IMR-90 (cell line): ENCODE measurements at regions not wholly inside any gene's neighbourhood (a gene's known extent, or its start where the extent isn't known, plus 50 kb on each side); places are given as distances from the start of the nearest gene placed in this dataset.

Source experiments
- ATAC-seq: fragments of 200-7000 bp; cut with Tn5 transposase; 2 replicates; pipeline ENCODE4 v1.9.1; 2020; ENCODE audit warnings: low read depth, mild to moderate bottlenecking, moderate library complexity
- BruUV-seq: library from RNA; stranded (reverse); fragments of 400-500 nt; replicated peaks from 2 replicates; lab custom pipeline; 2021; lab: Mats Ljungman, UMichigan
- CTCF ChIA-PET: fragments of 300-600 bp; formaldehyde crosslinking; extraction: SDS; loops from one replicate; lab custom pipeline; 2021; ENCODE audit warnings: antibody characterized with exemption; lab: Yijun Ruan, JAX
- POLR2A ChIA-PET: fragments of 300-600 bp; sonication (Branson Sonifier 250); formaldehyde crosslinking; loops from one replicate; lab custom pipeline; 2022; ENCODE audit warnings: antibody characterized with exemption; ENCODE audit not compliant: unreplicated experiment; lab: Charles Lee
- DNase-seq: peaks from one replicate; pipeline ENCODE4 v3.0.0; 2013
- H2AFZ ChIP-seq: replicated peaks from 2 replicates; pipeline ENCODE3; 2013; ENCODE audit warnings: low read length, mild to moderate bottlenecking; ENCODE audit not compliant: poor library complexity
- H2AK5ac ChIP-seq: 2 replicates; pipeline ENCODE4 v1.6.1; 2013; ENCODE audit warnings: low read depth, low read length, inconsistent platforms
- H2AK9ac ChIP-seq: replicated peaks from 2 replicates; pipeline ENCODE3; 2013; ENCODE audit warnings: mild to moderate bottlenecking, low read depth, low read length, moderate library complexity; ENCODE audit not compliant: poor library complexity
- H2BK120ac ChIP-seq: 2 replicates; pipeline ENCODE4 v1.6.1; 2013; ENCODE audit warnings: low read depth, low read length, inconsistent platforms
- H2BK15ac ChIP-seq: 3 replicates; pipeline ENCODE4 v1.6.1; 2013; ENCODE audit warnings: low read depth, low read length, inconsistent platforms
- H2BK20ac ChIP-seq: 2 replicates; pipeline ENCODE4 v1.6.1; 2013; ENCODE audit warnings: low read depth, mild to moderate bottlenecking, inconsistent platforms, low read length, moderate library complexity
- H2BK5ac ChIP-seq: 2 replicates; pipeline ENCODE4 v1.6.1; 2013; ENCODE audit warnings: mild to moderate bottlenecking, low read depth, low read length, inconsistent platforms; ENCODE audit not compliant: poor library complexity, severe bottlenecking
- H3K14ac ChIP-seq: replicated peaks from 2 replicates; pipeline ENCODE4 v1.6.1; 2013; ENCODE audit warnings: low read depth, low read length, inconsistent platforms
- H3K18ac ChIP-seq: 2 replicates; pipeline ENCODE4 v1.6.1; 2013; ENCODE audit warnings: low read depth, low read length, control low read depth
- H3K23ac ChIP-seq: 2 replicates; pipeline ENCODE4 v1.6.1; 2013; ENCODE audit warnings: low read depth, low read length, inconsistent platforms
- H3K27ac ChIP-seq: 2 replicates; pipeline ENCODE4 v1.5.1; 2013; ENCODE audit warnings: mild to moderate bottlenecking, control low read depth, low read length; ENCODE audit not compliant: insufficient read depth
- H3K27me3 ChIP-seq: 2 replicates; pipeline ENCODE4 v1.6.1; 2013; ENCODE audit warnings: low read length; ENCODE audit not compliant: control insufficient read depth, insufficient read depth
- H3K36me3 ChIP-seq: 2 replicates; pipeline ENCODE4 v1.6.1; 2013; ENCODE audit warnings: low read length, mixed read lengths; ENCODE audit not compliant: control insufficient read depth, insufficient read depth
- H3K4ac ChIP-seq: 2 replicates; pipeline ENCODE4 v1.6.1; 2013; ENCODE audit warnings: low read depth, low read length, inconsistent platforms
- H3K4me1 ChIP-seq: 2 replicates; pipeline ENCODE4 v1.6.1; 2013; ENCODE audit warnings: low read length, mixed read lengths; ENCODE audit not compliant: control insufficient read depth, insufficient read depth
- H3K4me2 ChIP-seq: 2 replicates; pipeline ENCODE4 v1.6.1; 2013; ENCODE audit warnings: low read depth, mild to moderate bottlenecking, control low read depth, low read length, moderate library complexity
- H3K4me3 ChIP-seq: 2 replicates; pipeline ENCODE4 v1.5.1; 2013; ENCODE audit warnings: low read depth, mild to moderate bottlenecking, control low read depth, low read length, moderate library complexity; ENCODE audit not compliant: insufficient read depth
- H3K56ac ChIP-seq: 2 replicates; pipeline ENCODE4 v1.6.1; 2013; ENCODE audit warnings: low read length, inconsistent platforms; ENCODE audit not compliant: insufficient read depth; ENCODE audit errors: extremely low read depth
- H3K79me1 ChIP-seq, 2 experiments: 2 replicates each; pipeline ENCODE4 v1.6.1; 2013; ENCODE audit warnings: low read length in 2 of 2, inconsistent platforms in 1 of 2, low read depth in 1 of 2
- H3K9ac ChIP-seq: 2 replicates; pipeline ENCODE4 v1.6.1; 2013; ENCODE audit warnings: low read depth, low read length, control low read depth
- H3K9me1 ChIP-seq: 2 replicates; pipeline ENCODE4 v1.6.1; 2013; ENCODE audit warnings: low read length, inconsistent platforms; ENCODE audit not compliant: insufficient read depth
- H3K9me3 ChIP-seq: 2 replicates; pipeline ENCODE4 v1.6.1; 2013; ENCODE audit warnings: low read length; ENCODE audit not compliant: control insufficient read depth, insufficient read depth
- H4K20me1 ChIP-seq: 2 replicates; pipeline ENCODE4 v1.6.1; 2013; ENCODE audit warnings: low read length, inconsistent platforms; ENCODE audit not compliant: insufficient read depth
- H4K5ac ChIP-seq: 2 replicates; pipeline ENCODE4 v1.6.1; 2013; ENCODE audit warnings: mild to moderate bottlenecking, low read depth, low read length, control low read depth
- H4K8ac ChIP-seq, 2 experiments: 2 replicates each; pipeline ENCODE4 v1.6.1; 2013; ENCODE audit warnings: low read depth in 2 of 2, low read length in 2 of 2, control low read depth in 1 of 2, inconsistent platforms in 1 of 2
- H4K91ac ChIP-seq: 2 replicates; pipeline ENCODE4 v1.6.1; 2013; ENCODE audit warnings: low read depth, low read length, inconsistent platforms; ENCODE audit not compliant: insufficient read depth
- CHD1 ChIP-seq: IDR thresholded peaks from 2 replicates; pipeline ENCODE4 v1.6.1; 2012; ENCODE audit warnings: low read depth, low read length, improper control_type of control experiment
- MXI1 ChIP-seq: IDR thresholded peaks from 2 replicates; pipeline ENCODE4 v1.6.1; 2012; ENCODE audit warnings: low read depth, mild to moderate bottlenecking, low read length, moderate library complexity, borderline replicate concordance
- WGBS, 2 experiments: methylation state at CpG; one replicate each; pipeline versions ENCODE4 v1.1.5 to v1.1.7; 2013; ENCODE audit warnings: missing lambda C conversion rate in 2 of 2; ENCODE audit not compliant: insufficient read length in 1 of 2; ENCODE audit errors: extremely low coverage in 2 of 2; 5-methylcytosine and 5-hydroxymethylcytosine counted together
- dilution Hi-C: fragments of 300-500 bp; cut with HindIII; formaldehyde crosslinking; loops from one replicate; pipeline ENCODE4 v1.14.3; 2018; ENCODE audit warnings: low sequenced_read_pairs; ENCODE audit not compliant: unreplicated experiment
- in situ Hi-C: fragments of 300-500 bp; cut with MboI; formaldehyde crosslinking; loops from 3 replicates; pipeline ENCODE4 v1.14.3; 2019; ENCODE audit warnings: low sequenced_read_pairs, inconsistent platforms, mixed read lengths
- intact Hi-C: fragments of 100-400 bp; cut with micrococcal nuclease; formaldehyde crosslinking; loops from 2 replicates; pipeline ENCODE4 v1.10.0; 2022
- TF ChIP-seq, protein P1 (sequence below): fragments of 150-350 bp; IDR thresholded peaks from 2 replicates; pipeline ENCODE4 v1.6.1; 2017; ENCODE audit warnings: mild to moderate bottlenecking, antibody characterized with exemption, low read length, low read depth

DNA sequence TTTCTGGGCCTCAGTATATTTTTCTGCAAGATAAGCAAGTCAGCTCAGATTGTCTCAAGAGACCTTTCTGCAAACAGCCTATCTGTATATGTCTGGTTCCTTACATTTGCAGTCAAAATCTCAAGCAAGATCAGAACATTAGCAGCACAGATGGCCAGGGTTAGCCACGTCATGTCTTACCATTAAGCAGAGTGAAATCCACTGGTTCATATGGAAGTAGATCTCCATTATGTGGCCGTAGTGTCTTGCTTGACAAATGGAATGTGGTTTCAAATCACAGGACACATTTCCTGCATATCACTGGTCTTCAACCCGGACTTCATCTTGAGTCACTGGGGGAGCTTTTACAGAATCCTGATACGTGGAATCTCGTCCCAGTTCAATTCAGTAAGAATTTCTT, 500.2 kb downstream of the FBXO15 start:
- Histone ChIP-seq H4K5ac (peak overlapping the region; percentile 54; the same call in 1 of the 2 replicates), H3K4ac (peak overlapping the region; percentile 91), H3K36me3 (no peaks in the 10 kb centered on the region), H3K79me1 (peaks cover 0 to 22% of the 10 kb centered on the region in 2 experiments; a peak in 2 of 4 replicates), H2BK5ac (peak overlapping the region; percentile 94), H3K9ac (no peak overlapping the region), H3K27ac (no peak overlapping the region), H3K4me2 (no peak overlapping the region), H3K18ac (peak overlapping the region; percentile 75; the same call in 1 of the 2 replicates), H3K23ac (peak overlapping the region; percentile 64), H3K56ac (no peak overlapping the region), H2AK9ac (peak overlapping the region; percentile 47), H3K4me3 (no peak overlapping the region), H2AFZ (no peak overlapping the region), H3K9me3 (no peaks in the 10 kb centered on the region), H3K4me1 (peaks cover 12% of the 10 kb centered on the region), H4K91ac (peak overlapping the region; percentile 73), H2BK20ac (peak overlapping the region; percentile 70), H4K8ac (peak overlapping the region; percentile 19 to 55), H2BK15ac (peak overlapping the region; percentile 80; the same call in 1 of the 3 replicates), H3K14ac (peak overlapping the region; percentile 62), H3K27me3 (no peaks in the 10 kb centered on the region), H2BK120ac (peak overlapping the region; percentile 85), H2AK5ac (peak overlapping the region; percentile 91), H3K9me1 (peaks cover 6% of the 10 kb centered on the region; the same call in 1 of the 2 replicates), H4K20me1 (no peaks in the 10 kb centered on the region)
- ATAC-seq: no peak
- peak; percentile 43 for DNase-seq
- intact Hi-C loops: no loop called here
- ChIA-PET CTCF (no interaction called here), POLR2A (interaction anchor here (0.6 kb wide), 2 partner anchors 81 to 498 kb away, joined by 3 to 4 read pairs; no protein-coding TSS in a partner anchor)
- WGBS, 2 experiments: no CpG with 5 or more reads among the region's 5 CpGs
- no TSS peak for BruUV-seq
- TF ChIP-seq MXI1 (no peak), CHD1 (no peak)
- TF ChIP-seq, protein P1, sequence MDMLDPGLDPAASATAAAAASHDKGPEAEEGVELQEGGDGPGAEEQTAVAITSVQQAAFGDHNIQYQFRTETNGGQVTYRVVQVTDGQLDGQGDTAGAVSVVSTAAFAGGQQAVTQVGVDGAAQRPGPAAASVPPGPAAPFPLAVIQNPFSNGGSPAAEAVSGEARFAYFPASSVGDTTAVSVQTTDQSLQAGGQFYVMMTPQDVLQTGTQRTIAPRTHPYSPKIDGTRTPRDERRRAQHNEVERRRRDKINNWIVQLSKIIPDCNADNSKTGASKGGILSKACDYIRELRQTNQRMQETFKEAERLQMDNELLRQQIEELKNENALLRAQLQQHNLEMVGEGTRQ: no peak
- dilution Hi-C loops: no loop called here
- in situ Hi-C loops: no loop called here
